Gastrocnemius medialis (tissue), 4 donors: ENCODE measurements at regions not wholly inside any gene's neighbourhood (a gene's known extent, or its start where the extent isn't known, plus 50 kb on each side); places are given as distances from the start of the nearest gene placed in this dataset.

Source experiments
- CTCF ChIP-seq, 5 experiments: fragments of 450-650 bp in 3 of 5; fragments of 200-600 bp in 2 of 5; sonication (generic) in 2 of 5; IDR thresholded peaks in 4 of 5; conservative IDR thresholded peaks in 1 of 5; 1 replicate in 4 of 5; 2 replicates in 1 of 5; pipeline ENCODE4 v1.5.1; 2016 to 2019; ENCODE audit warnings: antibody characterized with exemption in 5 of 5, mild to moderate bottlenecking in 3 of 5, moderate library complexity in 3 of 5
- POLR2A ChIP-seq, 2 donors: fragments of 450-650 bp; IDR thresholded peaks; one replicate each; pipeline ENCODE4 v1.6.1; 2017; ENCODE audit warnings: antibody characterized with exemption in 2 of 2, mild to moderate bottlenecking in 2 of 2, moderate library complexity in 2 of 2

- TF ChIP-seq CTCF (IDR thresholded peaks at IDR 0.05 in 4 of 5, conservative IDR thresholded peaks at IDR 0.05 in 1 of 5) (no peak), POLR2A (IDR thresholded peaks at IDR 0.05) (no peak)
Observed at GRCh38 chr5:60516688-60517087, 183.3 kb downstream of the DEPDC1B start.
